GM21381 (cell line): ENCODE measurements at regions not wholly inside any gene's neighbourhood (a gene's known extent, or its start where the extent isn't known, plus 50 kb on each side); places are given as distances from the start of the nearest gene placed in this dataset.
"Not testable (repeated sequence)": the region's sequence is repeated elsewhere in the genome, so short reads cannot be mapped to it uniquely, and the experiment has no call there.

Experiments used
- ATAC-seq: cut with Tn5 transposase; IDR thresholded peaks from one replicate; pipeline ENCODE4 v1.9.1; 2021; ENCODE audit warnings: mild to moderate bottlenecking, moderate library complexity; ENCODE audit not compliant: unreplicated experiment

GRCh38 chr1:219732814-219733491 is 120.0 kb upstream of the ZC3H11B start:
- no peak for ATAC-seq

- ATAC-seq, result no peak
These were observed 118.9 kb upstream of the ZC3H11B start for GRCh38 chr1:219731771-219732170.

- no peak for ATAC-seq
These were observed 113.8 kb upstream of the ZC3H11B start for GRCh38 chr1:219726480-219727272.

GRCh38 chr1:219724440-219724839 is 111.5 kb upstream of the ZC3H11B start:
- no peak for ATAC-seq

GRCh38 chr1:219717536-219717935 is 104.6 kb upstream of the ZC3H11B start:
- no peak for ATAC-seq

GRCh38 chr1:219716611-219717114 is 103.8 kb upstream of the ZC3H11B start:
- no peak for ATAC-seq

- ATAC-seq, result no peak
These were observed 101.1 kb upstream of the ZC3H11B start for GRCh38 chr1:219713981-219714381.

GRCh38 chr1:219712506-219712905 is 99.6 kb upstream of the ZC3H11B start:
- ATAC-seq, result no peak

- no peak for ATAC-seq
These were observed 97.8 kb upstream of the ZC3H11B start for GRCh38 chr1:219710529-219711194.

GRCh38 chr1:219708919-219709543 is 96.1 kb upstream of the ZC3H11B start:
- ATAC-seq, result no peak

- not testable (repeated sequence) for ATAC-seq
These were observed 95.0 kb upstream of the ZC3H11B start for GRCh38 chr1:219707885-219708284.

GRCh38 chr1:219704331-219704730 is 91.4 kb upstream of the ZC3H11B start:
- not testable (repeated sequence) for ATAC-seq

- no peak for ATAC-seq
These were observed 90.4 kb upstream of the ZC3H11B start for GRCh38 chr1:219703368-219703639.

GRCh38 chr1:219701476-219701875 is 88.6 kb upstream of the ZC3H11B start:
- no peak for ATAC-seq

- no peak for ATAC-seq
These were observed 87.0 kb upstream of the ZC3H11B start for GRCh38 chr1:219699870-219700269.

- ATAC-seq, result no peak
These were observed 84.8 kb upstream of the ZC3H11B start for GRCh38 chr1:219697682-219698081.

- ATAC-seq, result no peak
These were observed 80.1 kb upstream of the ZC3H11B start for GRCh38 chr1:219692981-219693380.

GRCh38 chr1:219689774-219690173 is 76.9 kb upstream of the ZC3H11B start:
- no peak for ATAC-seq

GRCh38 chr1:219687779-219688178 is 74.9 kb upstream of the ZC3H11B start:
- no peak for ATAC-seq

- no peak for ATAC-seq
These were observed 73.3 kb upstream of the ZC3H11B start for GRCh38 chr1:219686171-219686570.

- no peak for ATAC-seq
These were observed 69.9 kb upstream of the ZC3H11B start for GRCh38 chr1:219682788-219683187.
